HEK293T (cell line): ENCODE measurements at regions not wholly inside any gene's neighbourhood (a gene's known extent, or its start where the extent isn't known, plus 50 kb on each side); places are given as distances from the start of the nearest gene placed in this dataset.

Experiments
- BHLHE40 ChIP-seq: fragments of 450-650 bp; IDR thresholded peaks from 2 replicates; pipeline ENCODE4 v1.6.1; 2016; ENCODE audit warnings: mild to moderate bottlenecking, moderate library complexity, borderline replicate concordance
- CTBP1 ChIP-seq: fragments of 450-650 bp; IDR thresholded peaks from 2 replicates; pipeline ENCODE4 v1.6.1; 2016; ENCODE audit warnings: borderline replicate concordance
- ELF4 ChIP-seq: fragments of 450-650 bp; IDR thresholded peaks from 2 replicates; pipeline ENCODE4 v1.6.1; 2017; ENCODE audit warnings: antibody characterized with exemption
- FOXA1 ChIP-seq: fragments of 450-650 bp; IDR thresholded peaks from 2 replicates; pipeline ENCODE4 v1.6.1; 2016; ENCODE audit warnings: mild to moderate bottlenecking
- FOXM1 ChIP-seq: fragments of 450-650 bp; IDR thresholded peaks from 2 replicates; pipeline ENCODE4 v1.6.1; 2017; ENCODE audit warnings: mild to moderate bottlenecking, borderline replicate concordance
- HDGF ChIP-seq: fragments of 450-650 bp; IDR thresholded peaks from 2 replicates; pipeline ENCODE4 v1.6.1; 2017; ENCODE audit warnings: antibody characterized with exemption, borderline replicate concordance
- NFRKB ChIP-seq: fragments of 450-650 bp; IDR thresholded peaks from 2 replicates; pipeline ENCODE4 v1.6.1; 2016; ENCODE audit warnings: mild to moderate bottlenecking, moderate library complexity
- SP1 ChIP-seq: fragments of 450-650 bp; IDR thresholded peaks from 2 replicates; pipeline ENCODE4 v1.6.1; 2017
- SUZ12 ChIP-seq: fragments of 450-650 bp; IDR thresholded peaks from 2 replicates; pipeline ENCODE4 v1.6.1; 2016; ENCODE audit warnings: mild to moderate bottlenecking
- TARDBP ChIP-seq: fragments of 450-650 bp; IDR thresholded peaks from 2 replicates; pipeline ENCODE4 v1.6.1; 2016
- ZNF384 ChIP-seq: fragments of 450-650 bp; IDR thresholded peaks from 2 replicates; pipeline ENCODE4 v1.6.1; 2016
- TF ChIP-seq, protein P1 (sequence below): fragments of 450-650 bp; IDR thresholded peaks from 2 replicates; pipeline ENCODE4 v1.6.1; 2016

DNA sequence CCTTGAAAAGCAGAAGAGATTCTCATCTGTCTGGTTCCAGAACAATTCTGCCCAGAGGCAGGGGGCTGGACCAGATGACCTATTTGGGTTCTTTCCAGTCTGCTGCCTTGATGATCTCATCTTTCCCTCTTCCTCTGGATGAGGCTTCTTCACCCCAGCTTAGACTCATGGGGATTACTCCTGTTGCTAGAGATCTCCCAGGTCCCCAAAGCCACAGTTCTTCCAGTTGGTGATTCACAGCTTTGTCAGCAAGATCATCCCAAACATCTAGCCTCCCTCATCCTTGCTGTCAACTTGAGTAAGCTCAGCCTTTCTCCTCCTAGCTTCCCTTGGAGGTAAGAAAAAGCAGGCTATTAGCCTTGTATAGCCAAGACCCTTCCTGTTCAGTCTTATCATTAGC is 64.2 kb upstream of the PJA1 start:
- no peak for TF ChIP-seq FOXM1
- no peak for TF ChIP-seq ELF4
- no peak for TF ChIP-seq SUZ12
- no peak for TF ChIP-seq NFRKB
- TF ChIP-seq HDGF = no peak
- TF ChIP-seq BHLHE40 = no peak
- TF ChIP-seq, protein P1, sequence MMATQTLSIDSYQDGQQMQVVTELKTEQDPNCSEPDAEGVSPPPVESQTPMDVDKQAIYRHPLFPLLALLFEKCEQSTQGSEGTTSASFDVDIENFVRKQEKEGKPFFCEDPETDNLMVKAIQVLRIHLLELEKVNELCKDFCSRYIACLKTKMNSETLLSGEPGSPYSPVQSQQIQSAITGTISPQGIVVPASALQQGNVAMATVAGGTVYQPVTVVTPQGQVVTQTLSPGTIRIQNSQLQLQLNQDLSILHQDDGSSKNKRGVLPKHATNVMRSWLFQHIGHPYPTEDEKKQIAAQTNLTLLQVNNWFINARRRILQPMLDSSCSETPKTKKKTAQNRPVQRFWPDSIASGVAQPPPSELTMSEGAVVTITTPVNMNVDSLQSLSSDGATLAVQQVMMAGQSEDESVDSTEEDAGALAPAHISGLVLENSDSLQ = no peak
- TF ChIP-seq SP1 = no peak
- TF ChIP-seq ZNF384 = no peak
- no peak for TF ChIP-seq TARDBP
- no peak for TF ChIP-seq CTBP1
- TF ChIP-seq FOXA1 = no peak
